Peyer's patch (tissue), 4 donors: ENCODE measurements at regions not wholly inside any gene's neighbourhood (a gene's known extent, or its start where the extent isn't known, plus 50 kb on each side); places are given as distances from the start of the nearest gene placed in this dataset.
"Not testable (repeated sequence)": the region's sequence is repeated elsewhere in the genome, so short reads cannot be mapped to it uniquely, and the experiment has no call there.

Experiments
- DNase-seq, 3 donors: peaks; one replicate each; pipeline ENCODE4 v3.0.0-alpha.2; 2017 to 2019
- H3K27ac ChIP-seq, 4 donors: fragments of 200-600 bp; sonication (generic); one replicate each; pipeline ENCODE4 v1.5.1; 2016 to 2019
- H3K27me3 ChIP-seq, 2 donors: fragments of 200-600 bp; sonication (generic); one replicate each; pipeline ENCODE4 v1.5.1; 2019
- H3K36me3 ChIP-seq, 3 donors: fragments of 200-600 bp; sonication (generic); one replicate each; pipeline ENCODE4 v1.5.1; 2016 to 2019
- H3K4me1 ChIP-seq, 4 donors: fragments of 200-600 bp; sonication (generic); one replicate each; pipeline ENCODE4 v1.5.1; 2016 to 2019
- H3K4me3 ChIP-seq, 4 donors: fragments of 200-600 bp; sonication (generic); 1 replicate in 3 of 4; 2 replicates in 1 of 4; pipeline ENCODE4 v1.5.1; 2016 to 2019; ENCODE audit warnings: mild to moderate bottlenecking in 1 of 4
- H3K9me3 ChIP-seq, 4 donors: fragments of 200-600 bp; sonication (generic); one replicate each; pipeline ENCODE4 v1.5.1; 2016 to 2019; ENCODE audit warnings: mild to moderate bottlenecking in 1 of 4
- POLR2A ChIP-seq, 2 donors: fragments of 450-650 bp; IDR thresholded peaks; one replicate each; pipeline ENCODE4 v1.5.1; 2017; ENCODE audit warnings: antibody characterized with exemption in 2 of 2, mild to moderate bottlenecking in 2 of 2, moderate library complexity in 2 of 2
- TF ChIP-seq, protein P1 (sequence below), 6 experiments: fragments of 450-650 bp in 4 of 6; fragments of 200-600 bp in 2 of 6; sonication (generic) in 1 of 6; IDR thresholded peaks; one replicate each; pipeline ENCODE4 v1.5.1; 2017 to 2019; ENCODE audit warnings: antibody characterized with exemption in 6 of 6, mild to moderate bottlenecking in 3 of 6, moderate library complexity in 1 of 6

- no peak overlapping the region for H3K4me3 ChIP-seq
- H3K27me3 ChIP-seq, result no peaks in the 10 kb centered on the region
- no peak for DNase-seq
- H3K27ac ChIP-seq, result no peak overlapping the region
- H3K9me3 ChIP-seq, result no peaks in the 10 kb centered on the region
- no peaks in the 10 kb centered on the region for H3K4me1 ChIP-seq
- H3K36me3 ChIP-seq, result no peaks in the 10 kb centered on the region
- no peak for TF ChIP-seq POLR2A (IDR thresholded peaks at IDR 0.05)
- TF ChIP-seq, protein P1, sequence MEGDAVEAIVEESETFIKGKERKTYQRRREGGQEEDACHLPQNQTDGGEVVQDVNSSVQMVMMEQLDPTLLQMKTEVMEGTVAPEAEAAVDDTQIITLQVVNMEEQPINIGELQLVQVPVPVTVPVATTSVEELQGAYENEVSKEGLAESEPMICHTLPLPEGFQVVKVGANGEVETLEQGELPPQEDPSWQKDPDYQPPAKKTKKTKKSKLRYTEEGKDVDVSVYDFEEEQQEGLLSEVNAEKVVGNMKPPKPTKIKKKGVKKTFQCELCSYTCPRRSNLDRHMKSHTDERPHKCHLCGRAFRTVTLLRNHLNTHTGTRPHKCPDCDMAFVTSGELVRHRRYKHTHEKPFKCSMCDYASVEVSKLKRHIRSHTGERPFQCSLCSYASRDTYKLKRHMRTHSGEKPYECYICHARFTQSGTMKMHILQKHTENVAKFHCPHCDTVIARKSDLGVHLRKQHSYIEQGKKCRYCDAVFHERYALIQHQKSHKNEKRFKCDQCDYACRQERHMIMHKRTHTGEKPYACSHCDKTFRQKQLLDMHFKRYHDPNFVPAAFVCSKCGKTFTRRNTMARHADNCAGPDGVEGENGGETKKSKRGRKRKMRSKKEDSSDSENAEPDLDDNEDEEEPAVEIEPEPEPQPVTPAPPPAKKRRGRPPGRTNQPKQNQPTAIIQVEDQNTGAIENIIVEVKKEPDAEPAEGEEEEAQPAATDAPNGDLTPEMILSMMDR (IDR thresholded peaks at IDR 0.05), result no peak
These were observed 596.0 kb downstream of the XPNPEP1 start for GRCh38 chr10:109327266-109327665.

DNA sequence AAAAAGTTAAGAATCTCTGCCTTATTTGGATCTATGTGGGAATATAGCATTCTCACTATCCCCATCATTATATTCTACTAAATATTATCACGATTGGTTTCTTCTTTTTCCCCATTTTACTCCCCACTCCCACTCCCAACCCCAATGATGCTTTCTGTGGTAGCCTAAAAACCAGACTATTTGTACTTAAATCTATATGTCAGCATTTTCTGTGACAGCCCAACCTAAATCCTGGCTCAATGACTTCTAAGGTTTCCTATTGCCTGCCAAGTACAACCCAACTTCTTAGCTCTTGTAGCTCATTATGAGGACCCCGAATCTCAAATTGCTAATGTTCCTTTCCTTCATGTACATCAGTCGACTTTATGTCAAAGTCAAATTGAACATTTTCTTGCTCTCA, 598.6 kb downstream of the XPNPEP1 start:
- Histone ChIP-seq H3K36me3 (no peaks in the 10 kb centered on the region), H3K4me3 (no peak overlapping the region), H3K27ac (no peak overlapping the region), H3K9me3 (no peaks in the 10 kb centered on the region), H3K27me3 (no peaks in the 10 kb centered on the region), H3K4me1 (no peaks in the 10 kb centered on the region)
- no peak for TF ChIP-seq POLR2A (IDR thresholded peaks at IDR 0.05)
- TF ChIP-seq, protein P1 (IDR thresholded peaks at IDR 0.05), result no peak
- DNase-seq, result no peak

GRCh38 chr10:109317746-109318366, 605.5 kb downstream of the XPNPEP1 start:
- Histone ChIP-seq H3K9me3 (no peaks in the 10 kb centered on the region), H3K4me3 (no peak overlapping the region), H3K27ac (no peak overlapping the region), H3K27me3 (no peaks in the 10 kb centered on the region), H3K4me1 (no peaks in the 10 kb centered on the region), H3K36me3 (no peaks in the 10 kb centered on the region)
- TF ChIP-seq, protein P1 (IDR thresholded peaks at IDR 0.05), result no peak
- no peak for TF ChIP-seq POLR2A (IDR thresholded peaks at IDR 0.05)
- no peak for DNase-seq

DNA sequence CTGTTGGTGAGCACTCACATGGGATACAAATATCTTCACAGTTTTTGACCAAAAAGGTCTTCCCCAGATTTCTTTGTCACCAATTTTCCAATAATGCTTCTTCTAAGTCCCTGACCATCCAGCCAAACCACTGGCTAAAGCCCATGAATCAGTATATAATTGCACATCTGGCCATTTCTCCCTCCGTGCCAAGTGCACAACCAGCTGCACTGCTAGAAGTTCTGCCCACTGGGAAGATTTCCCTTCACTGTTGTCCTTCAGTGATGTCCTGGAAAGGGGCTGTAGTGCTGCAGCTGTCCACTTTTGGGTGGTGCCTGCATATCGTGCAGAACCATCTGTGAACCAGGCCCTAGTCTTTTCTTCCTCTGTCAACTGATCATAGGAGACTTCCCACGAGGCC, 609.3 kb downstream of the XPNPEP1 start:
- H3K4me1 ChIP-seq, H3K9me3 ChIP-seq, H3K27me3 ChIP-seq: not testable (repeated sequence)

DNA sequence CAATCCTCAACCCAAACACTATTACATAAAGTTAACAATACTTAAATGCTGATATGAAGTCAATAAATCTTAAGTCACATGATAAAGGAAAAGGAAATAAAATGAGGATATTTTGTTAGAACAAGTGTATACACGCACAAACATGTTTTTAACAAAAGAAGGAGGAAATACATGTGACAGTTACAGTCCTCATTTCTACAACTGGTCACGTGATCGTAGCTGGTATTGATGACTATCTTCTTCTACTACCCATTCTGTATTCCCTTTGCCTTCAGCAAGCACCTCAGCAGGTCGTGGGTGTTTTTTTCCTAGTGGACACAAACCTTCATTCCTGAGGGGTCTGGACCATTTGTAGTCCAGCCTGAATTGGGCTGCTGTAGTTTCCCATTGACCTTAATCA, 610.8 kb downstream of the XPNPEP1 start:
- not testable (repeated sequence) for H3K9me3 ChIP-seq, DNase-seq, H3K4me3 ChIP-seq, H3K36me3 ChIP-seq, H3K4me1 ChIP-seq, H3K27ac ChIP-seq, H3K27me3 ChIP-seq

More for the DNA sequence above, 609.3 kb downstream of the XPNPEP1 start:
- not testable (repeated sequence) for H3K36me3 ChIP-seq, DNase-seq, H3K27ac ChIP-seq, H3K4me3 ChIP-seq

- no peaks in the 10 kb centered on the region for H3K4me1 ChIP-seq
- no peak for TF ChIP-seq POLR2A (IDR thresholded peaks at IDR 0.05)
- TF ChIP-seq, protein P1 (IDR thresholded peaks at IDR 0.05), result no peak
- DNase-seq, result no peak
- no peaks in the 10 kb centered on the region for H3K36me3 ChIP-seq
- no peaks in the 10 kb centered on the region for H3K27me3 ChIP-seq
- no peak overlapping the region for H3K4me3 ChIP-seq
- H3K27ac ChIP-seq, result no peak overlapping the region
- H3K9me3 ChIP-seq, result no peaks in the 10 kb centered on the region
These were observed 614.3 kb downstream of the XPNPEP1 start for GRCh38 chr10:109308971-109309370.

DNA sequence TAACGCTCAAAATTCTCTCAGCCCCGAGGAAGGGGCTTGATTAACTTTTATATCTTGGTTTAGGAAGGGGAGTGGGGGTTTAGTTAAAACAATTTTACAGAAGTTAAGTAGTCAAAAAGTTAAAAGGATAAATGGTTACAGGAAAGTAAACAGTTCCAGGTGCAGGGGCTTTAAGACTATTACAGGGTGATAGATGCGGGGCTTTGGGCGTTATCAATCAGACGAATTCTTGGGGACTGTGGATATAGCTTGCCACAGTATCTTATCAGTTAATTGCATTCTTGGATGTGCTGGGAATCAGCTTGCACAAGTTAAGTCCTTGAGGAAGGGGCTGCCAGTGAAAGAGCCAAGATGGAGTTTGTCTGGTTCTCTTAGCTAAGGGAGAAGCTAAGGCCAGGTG, 616.2 kb downstream of the XPNPEP1 start:
- H3K27me3 ChIP-seq, H3K4me3 ChIP-seq, DNase-seq, H3K36me3 ChIP-seq, H3K27ac ChIP-seq, H3K4me1 ChIP-seq, H3K9me3 ChIP-seq: not testable (repeated sequence)
